A549 (cell line): ENCODE measurements at regions not wholly inside any gene's neighbourhood (a gene's known extent, or its start where the extent isn't known, plus 50 kb on each side); places are given as distances from the start of the nearest gene placed in this dataset.

Experiments used
- ATAC-seq, 2 experiments: fragments of 200-7000 bp in 1 of 2; fragments of >200 bp in 1 of 2; cut with Nextera tagmentation in 1 of 2; cut with Tn5 transposase in 1 of 2; 3 replicates each; pipeline versions ENCODE4 v1.8.0 to v1.9.1; 2018 to 2020; ENCODE audit warnings: mild to moderate bottlenecking in 1 of 2, moderate library complexity in 1 of 2
- CTCF ChIA-PET: fragments of 300-600 bp; sonication (Branson Sonifier 250); formaldehyde crosslinking; extraction: SDS; loops from one replicate; lab custom pipeline; 2021; ENCODE audit warnings: antibody characterized with exemption, inconsistent platforms; lab: Yijun Ruan, JAX
- POLR2A ChIA-PET: fragments of 350-600 bp; formaldehyde crosslinking; extraction: SDS; loops from one replicate; lab custom pipeline; 2021; ENCODE audit warnings: antibody characterized with exemption, inconsistent platforms; lab: Yijun Ruan, JAX
- DNase-seq, 2 experiments: peaks; one replicate each; pipeline versions ENCODE4 v3.0.0 to v3.0.0-alpha.2; 2011 to 2016; ENCODE audit warnings: low read depth in 1 of 2, low spot score in 1 of 2
- FAIRE-seq: peaks from 2 replicates; lab custom pipeline; 2011; peaks lifted over from hg19 to GRCh38; lab: Jason Lieb, UNC
- H3K27ac ChIP-seq, 2 experiments: fragments of >200 bp; sonication (Bioruptor Twin); formaldehyde crosslinking; 3 replicates each; pipeline ENCODE4 v1.5.1; 2016 to 2017
- H3K4me1 ChIP-seq: fragments of >200 bp; sonication (Bioruptor Twin); formaldehyde crosslinking; 3 replicates; pipeline ENCODE4 v1.6.1; 2016
- H3K4me2 ChIP-seq: fragments of >200 bp; sonication (Bioruptor Twin); formaldehyde crosslinking; 3 replicates; pipeline ENCODE4 v1.6.1; 2016
- H3K4me3 ChIP-seq: fragments of >200 bp; sonication (Bioruptor Twin); formaldehyde crosslinking; 3 replicates; pipeline ENCODE4 v1.5.1; 2016
- H3K9me3 ChIP-seq: fragments of >200 bp; sonication (Bioruptor Twin); formaldehyde crosslinking; 3 replicates; pipeline ENCODE4 v1.6.1; 2016
- BCL3 ChIP-seq: fragments of >200 bp; sonication (Bioruptor Twin); formaldehyde crosslinking; IDR thresholded peaks from 3 replicates; pipeline ENCODE4 v1.6.1; 2016
- CBX2 ChIP-seq: fragments of 200-600 bp; sonication (generic); IDR thresholded peaks from 2 replicates; pipeline ENCODE4 v1.6.1; 2016; ENCODE audit warnings: low read depth, mild to moderate bottlenecking, borderline replicate concordance
- CHD4 ChIP-seq: fragments of 200-600 bp; sonication (generic); IDR thresholded peaks from 2 replicates; pipeline ENCODE4 v1.6.1; 2016; ENCODE audit warnings: antibody characterized with exemption, mild to moderate bottlenecking, borderline replicate concordance
- EHF ChIP-seq: fragments of 250-450 bp; sonication (Bioruptor Pico); IDR thresholded peaks from 2 replicates; pipeline ENCODE4 v1.5.0; 2020; ENCODE audit warnings: mild to moderate bottlenecking
- EHMT2 ChIP-seq: fragments of 200-600 bp; sonication (generic); IDR thresholded peaks from 2 replicates; pipeline ENCODE4 v1.6.1; 2016; ENCODE audit warnings: antibody characterized with exemption, low read depth, mild to moderate bottlenecking, moderate library complexity
- EP300 ChIP-seq, 2 experiments: fragments of >200 bp; sonication (Bioruptor Twin); formaldehyde crosslinking; IDR thresholded peaks; 2 replicates in 1 of 2; 3 replicates in 1 of 2; pipeline ENCODE4 v1.6.1; 2016 to 2017
- ESRRA ChIP-seq: fragments of 150-350 bp; IDR thresholded peaks from 2 replicates; pipeline ENCODE4 v1.6.1; 2014; ENCODE audit warnings: mild to moderate bottlenecking, low read length, borderline replicate concordance
- FOSB ChIP-seq: fragments of 250-450 bp; sonication (Bioruptor Pico); IDR thresholded peaks from 2 replicates; pipeline ENCODE4 v1.5.0; 2020; ENCODE audit warnings: mild to moderate bottlenecking, moderate library complexity
- FOSL2 ChIP-seq, 2 experiments: fragments of 450-650 bp in 1 of 2; fragments of >200 bp in 1 of 2; sonication (Bioruptor Twin) in 1 of 2; formaldehyde crosslinking; IDR thresholded peaks; 2 replicates each; pipeline versions ENCODE4 v1.5.0 to v1.6.1; 2016 to 2020; ENCODE audit warnings: mild to moderate bottlenecking in 1 of 2, moderate library complexity in 1 of 2
- GATA3 ChIP-seq: IDR thresholded peaks from 2 replicates; pipeline ENCODE4 v1.6.1; 2012; ENCODE audit warnings: borderline replicate concordance
- HDAC2 ChIP-seq: fragments of 200-600 bp; sonication (generic); IDR thresholded peaks from 2 replicates; pipeline ENCODE4 v1.6.1; 2016
- HES2 ChIP-seq: fragments of >200 bp; sonication (Bioruptor Twin); formaldehyde crosslinking; IDR thresholded peaks from 2 replicates; pipeline ENCODE4 v1.6.1; 2016
- HMGXB4 ChIP-seq: fragments of 250-450 bp; sonication (Bioruptor Pico); IDR thresholded peaks from 2 replicates; pipeline ENCODE4 v1.5.0; 2021; ENCODE audit warnings: mild to moderate bottlenecking, moderate library complexity, borderline replicate concordance
- HOXA7 ChIP-seq: fragments of 250-450 bp; sonication (Bioruptor Pico); IDR thresholded peaks from 2 replicates; pipeline ENCODE4 v1.5.0; 2020; ENCODE audit warnings: mild to moderate bottlenecking, moderate library complexity
- HOXB13 ChIP-seq: fragments of 250-450 bp; sonication (Bioruptor Pico); IDR thresholded peaks from 2 replicates; pipeline ENCODE4 v1.5.0; 2020; ENCODE audit warnings: low read depth, mild to moderate bottlenecking, moderate library complexity
- JUN ChIP-seq, 2 experiments: fragments of >200 bp; sonication (Bioruptor Twin); formaldehyde crosslinking; IDR thresholded peaks; 2 replicates in 1 of 2; 3 replicates in 1 of 2; pipeline ENCODE4 v1.6.1; 2016 to 2017
- KDM5A ChIP-seq: fragments of 200-600 bp; sonication (generic); IDR thresholded peaks from 2 replicates; pipeline ENCODE4 v1.6.1; 2016; ENCODE audit warnings: antibody characterized with exemption, mild to moderate bottlenecking
- MAFK ChIP-seq: fragments of 450-650 bp; IDR thresholded peaks from 2 replicates; pipeline ENCODE4 v1.6.1; 2014; ENCODE audit not compliant: partially characterized antibody
- NR3C1 ChIP-seq: fragments of >200 bp; sonication (Bioruptor Twin); formaldehyde crosslinking; IDR thresholded peaks from 3 replicates; pipeline ENCODE4 v1.6.1; 2017
- PHF8 ChIP-seq: fragments of 200-600 bp; sonication (generic); IDR thresholded peaks from 2 replicates; pipeline ENCODE4 v1.6.1; 2016; ENCODE audit warnings: low read depth, mild to moderate bottlenecking, antibody characterized with exemption, moderate library complexity, borderline replicate concordance
- POLR2A ChIP-seq: IDR thresholded peaks from 2 replicates; pipeline ENCODE4 v1.6.1; 2012; ENCODE audit warnings: mild to moderate bottlenecking, low read length
- POLR2AphosphoS2 ChIP-seq: conservative IDR thresholded peaks from 2 replicates; pipeline ENCODE4 v1.6.1; 2012; ENCODE audit warnings: low read length, improper control_type of control experiment, inconsistent platforms
- RFX5 ChIP-seq: fragments of 450-650 bp; IDR thresholded peaks from 2 replicates; pipeline ENCODE4 v1.7.1; 2014; ENCODE audit warnings: antibody characterized with exemption, mild to moderate bottlenecking, moderate library complexity
- SMC3 ChIP-seq: fragments of >200 bp; sonication (Bioruptor Twin); formaldehyde crosslinking; IDR thresholded peaks from 3 replicates; pipeline ENCODE4 v1.6.1; 2018; ENCODE audit warnings: inconsistent platforms
- TP53 ChIP-seq: fragments of 250-450 bp; sonication (Bioruptor Pico); IDR thresholded peaks from 2 replicates; pipeline ENCODE4 v1.5.0; 2021; ENCODE audit warnings: mild to moderate bottlenecking, moderate library complexity
- USF2 ChIP-seq: fragments of 450-650 bp; IDR thresholded peaks from 2 replicates; pipeline ENCODE4 v1.6.1; 2014; ENCODE audit warnings: antibody characterized with exemption
- ZC3H11A ChIP-seq: fragments of 450-650 bp; IDR thresholded peaks from 2 replicates; pipeline ENCODE4 v1.6.1; 2014; ENCODE audit warnings: antibody characterized with exemption, mild to moderate bottlenecking
- ZFP36 ChIP-seq: fragments of 450-650 bp; IDR thresholded peaks from 2 replicates; pipeline ENCODE4 v1.6.1; 2014; ENCODE audit warnings: borderline replicate concordance; ENCODE audit not compliant: partially characterized antibody
- ZNF302 ChIP-seq: fragments of 250-450 bp; sonication (Bioruptor Pico); IDR thresholded peaks from 2 replicates; pipeline ENCODE4 v1.9.0; 2021; ENCODE audit warnings: inconsistent platforms, mild to moderate bottlenecking, moderate library complexity
- ZSCAN20 ChIP-seq: fragments of 250-450 bp; sonication (Bioruptor Pico); IDR thresholded peaks from 2 replicates; pipeline ENCODE4 v1.8.0; 2022; ENCODE audit warnings: mild to moderate bottlenecking, moderate library complexity
- WGBS: methylation state at CpG from one replicate; pipeline ENCODE4 v1.1.6; 2017; ENCODE audit errors: missing lambda C conversion rate; 5-methylcytosine and 5-hydroxymethylcytosine counted together

GRCh38 chr4:93908778-93909177 is 80.2 kb downstream of the ATOH1 start:
- Histone ChIP-seq H3K27ac (no peak overlapping the region), H3K9me3 (no peaks in the 10 kb centered on the region), H3K4me3 (no peak overlapping the region), H3K4me1 (no peaks in the 10 kb centered on the region), H3K4me2 (no peak overlapping the region)
- TF ChIP-seq FOSL2 (IDR thresholded peaks at IDR 0.05) (no peak), FOSL2 (CRISPR knock-in tag; IDR thresholded peaks at IDR 0.05) (no peak), ZFP36 (no peak), MAFK (no peak), RFX5 (no peak), ZSCAN20 (CRISPR knock-in tag) (no peak), HES2 (no peak), SMC3 (no peak), POLR2AphosphoS2 (no peak), USF2 (no peak), EHMT2 (no peak), ESRRA (no peak), TP53 (CRISPR knock-in tag) (no peak), EP300 (IDR thresholded peaks at IDR 0.05) (no peak), CBX2 (no peak)
- POLR2A ChIA-PET = no interaction called here
- CTCF ChIA-PET = no interaction called here
- WGBS = 38% methylated on average over 3 of the region's 3 CpGs
- FAIRE-seq = no peak
- no peak for ATAC-seq
- DNase-seq = no peak

- ChIA-PET CTCF (no interaction called here), POLR2A (no interaction called here)
- 60% methylated on average over 2 of the region's 2 CpGs for WGBS
- Histone ChIP-seq H3K27ac (no peak overlapping the region), H3K9me3 (no peaks in the 10 kb centered on the region), H3K4me1 (no peaks in the 10 kb centered on the region), H3K4me2 (no peak overlapping the region), H3K4me3 (no peak overlapping the region)
- DNase-seq (no peak), ATAC-seq (no peak), FAIRE-seq (no peak)
- TF ChIP-seq ZFP36 (no peak), BCL3 (no peak), NR3C1 (no peak)
Measured at GRCh38 chr4:93911671-93912070, 83.1 kb downstream of the ATOH1 start.

GRCh38 chr4:93912146-93912545 is 83.6 kb downstream of the ATOH1 start:
- ATAC-seq = no peak
- H3K9me3 ChIP-seq = no peaks in the 10 kb centered on the region
- no peak for TF ChIP-seq EHF
- TF ChIP-seq RFX5 = no peak
- no peak for TF ChIP-seq ZC3H11A
- TF ChIP-seq FOSB (CRISPR knock-in tag) = no peak
- no peak for TF ChIP-seq KDM5A
- TF ChIP-seq HOXB13 (CRISPR knock-in tag) = no peak
- TF ChIP-seq HOXA7 = no peak
- no peak for TF ChIP-seq POLR2A
- TF ChIP-seq ZSCAN20 (CRISPR knock-in tag) = no peak
- no peak for TF ChIP-seq NR3C1
- no peak for TF ChIP-seq CHD4
- TF ChIP-seq ZNF302 (CRISPR knock-in tag) = no peak
- no peak for TF ChIP-seq HMGXB4
- no peak for TF ChIP-seq PHF8
- TF ChIP-seq JUN (IDR thresholded peaks at IDR 0.05) = no peak
- no peak for TF ChIP-seq BCL3
- no peak for TF ChIP-seq HDAC2
- TF ChIP-seq GATA3 = no peak
- TF ChIP-seq, all 56 proteins: peak for 0
- ChIA-PET CTCF (no interaction called here), POLR2A (no interaction called here)
- no peak for FAIRE-seq
- WGBS = 3% methylated on average over 2 of the region's 2 CpGs
- no peak overlapping the region for H3K4me2 ChIP-seq
- no peak for DNase-seq
- H3K4me3 ChIP-seq = no peak overlapping the region
- H3K27ac ChIP-seq = no peak overlapping the region
- H3K4me1 ChIP-seq = no peaks in the 10 kb centered on the region
